HepG2 (cell line): ENCODE measurements at regions not wholly inside any gene's neighbourhood (a gene's known extent, or its start where the extent isn't known, plus 50 kb on each side); places are given as distances from the start of the nearest gene placed in this dataset.

Experiments
- ATF1 ChIP-seq: IDR thresholded peaks from 2 replicates; pipeline ENCODE4 v1.6.1; 2016; ENCODE audit warnings: mild to moderate bottlenecking, control low read depth
- DNMT3B ChIP-seq: conservative IDR thresholded peaks from 2 replicates; pipeline ENCODE4 v1.6.1; 2016; ENCODE audit warnings: missing biosample characterization, control low read depth
- GMEB1 ChIP-seq: sonication (generic); formaldehyde crosslinking; IDR thresholded peaks from 2 replicates; pipeline ENCODE4 v1.5.1; 2020; ENCODE audit warnings: missing genetic modification reagents, mild to moderate bottlenecking, borderline replicate concordance
- MLX ChIP-seq: IDR thresholded peaks from 2 replicates; pipeline ENCODE4 v1.6.1; 2016
- NCOA2 ChIP-seq: sonication (generic); formaldehyde crosslinking; IDR thresholded peaks from 2 replicates; pipeline ENCODE4 v1.8.0; 2022; ENCODE audit warnings: inconsistent platforms
- NR2F2 ChIP-seq: IDR thresholded peaks from 2 replicates; pipeline ENCODE4 v1.6.1; 2012; ENCODE audit warnings: low read depth, inconsistent platforms, borderline replicate concordance
- POLR2A ChIP-seq, 2 experiments: IDR thresholded peaks; 2 replicates each; pipeline ENCODE4 v1.6.1; 2011; ENCODE audit warnings: low read depth in 2 of 2, low read length in 2 of 2, mild to moderate bottlenecking in 1 of 2, moderate library complexity in 1 of 2; ENCODE audit not compliant: insufficient read depth in 1 of 2
- POLR2G ChIP-seq: fragments of 200-400 bp; formaldehyde crosslinking; IDR thresholded peaks from 2 replicates; pipeline ENCODE4 v1.6.1; 2018; ENCODE audit warnings: mild to moderate bottlenecking, low read depth, low read length, moderate library complexity
- REST ChIP-seq, 2 experiments: IDR thresholded peaks; 2 replicates each; pipeline ENCODE4 v1.6.1; 2011 to 2012; ENCODE audit warnings: low read length in 2 of 2, borderline replicate concordance in 1 of 2, low read depth in 1 of 2, mild to moderate bottlenecking in 1 of 2, moderate library complexity in 1 of 2
- RFX1 ChIP-seq: fragments of 450-650 bp; IDR thresholded peaks from 2 replicates; pipeline ENCODE4 v1.6.1; 2017
- SP1 ChIP-seq, 2 experiments: fragments of 450-650 bp in 1 of 2; sonication (generic) in 1 of 2; formaldehyde crosslinking in 1 of 2; IDR thresholded peaks; 2 replicates each; pipeline versions ENCODE4 v1.4.0 to v1.6.1; 2016 to 2020; ENCODE audit warnings: missing genetic modification reagents in 1 of 2
- STAT6 ChIP-seq: sonication (generic); formaldehyde crosslinking; IDR thresholded peaks from 2 replicates; pipeline ENCODE4 v1.4.0; 2020; ENCODE audit warnings: missing genetic modification reagents, mild to moderate bottlenecking, borderline replicate concordance
- ZBTB21 ChIP-seq: sonication (generic); formaldehyde crosslinking; IDR thresholded peaks from 2 replicates; pipeline ENCODE4 v1.4.0; 2020; ENCODE audit warnings: missing genetic modification reagents
- ZNF543 ChIP-seq: sonication (generic); formaldehyde crosslinking; IDR thresholded peaks from 2 replicates; pipeline ENCODE4 v1.4.0; 2020; ENCODE audit warnings: mild to moderate bottlenecking, missing genetic modification reagents

- TF ChIP-seq NR2F2 = no peak
- no peak for TF ChIP-seq ATF1 (CRISPR knock-in tag)
- TF ChIP-seq ZNF543 (CRISPR knock-in tag) = peak; percentile 33; the same call in 1 of the 2 replicates
- TF ChIP-seq POLR2A (IDR thresholded peaks at IDR 0.05; ENCODE audit: insufficient read depth in 1 of 2, low read depth in 2 of 2, low read length in 2 of 2) = no peak
- no peak for TF ChIP-seq ZBTB21
- no peak for TF ChIP-seq REST (IDR thresholded peaks at IDR 0.05; ENCODE audit: borderline replicate concordance in 1 of 2, low read depth in 1 of 2, low read length in 2 of 2)
- no peak for TF ChIP-seq DNMT3B
- TF ChIP-seq GMEB1 (CRISPR knock-in tag) = no peak
- TF ChIP-seq POLR2G = 0 out of 2 replicates have a peak, but pooled peaks have one; percentile 28
- no peak for TF ChIP-seq SP1 (IDR thresholded peaks at IDR 0.05)
- TF ChIP-seq SP1 (CRISPR knock-in tag; IDR thresholded peaks at IDR 0.05) = no peak
- no peak for TF ChIP-seq RFX1
- TF ChIP-seq NCOA2 (CRISPR knock-in tag) = no peak
- no peak for TF ChIP-seq STAT6
- TF ChIP-seq MLX (CRISPR knock-in tag) = no peak
Observed at GRCh38 chr6:28757429-28758045, 166.2 kb downstream of the TRIM27 start.
